Activated naive CD4-positive, alpha-beta T cell treated with anti-CD3 and anti-CD28 coated beads for 36 hours (primary cell): ENCODE measurements at regions not wholly inside any gene's neighbourhood (a gene's known extent, or its start where the extent isn't known, plus 50 kb on each side); places are given as distances from the start of the nearest gene placed in this dataset.

ENCODE experiments used
- CTCF ChIA-PET: fragments of 350-600 bp; sonication (Branson Sonifier 250); formaldehyde crosslinking; loops from one replicate; lab custom pipeline; 2021; ENCODE audit warnings: antibody characterized with exemption; lab: Charles Lee
- DNase-seq: peaks from one replicate; pipeline ENCODE4 v3.0.0-alpha.2; 2020
- H3K27ac Mint-ChIP-seq: one replicate; pipeline ENCODE4 v1.8.0; 2021; ENCODE audit warnings: mild to moderate bottlenecking, mixed read lengths
- H3K27me3 Mint-ChIP-seq: one replicate; pipeline ENCODE4 v1.8.0; 2021; ENCODE audit warnings: low read depth, mixed read lengths
- H3K36me3 Mint-ChIP-seq: one replicate; pipeline ENCODE4 v1.8.0; 2021; ENCODE audit warnings: low read depth, mixed read lengths
- H3K4me1 Mint-ChIP-seq: one replicate; pipeline ENCODE4 v1.8.0; 2021; ENCODE audit warnings: low read depth, mixed read lengths
- H3K4me3 Mint-ChIP-seq: one replicate; pipeline ENCODE4 v1.8.0; 2021; ENCODE audit warnings: mild to moderate bottlenecking, moderate library complexity, mixed read lengths
- H3K9me3 Mint-ChIP-seq: one replicate; pipeline ENCODE4 v1.8.0; 2021; ENCODE audit warnings: mixed read lengths
- intact Hi-C: fragments of 100-400 bp; cut with micrococcal nuclease; formaldehyde crosslinking; loops from one replicate; pipeline ENCODE4 v1.15.1; 2023

- Mint-ChIP-seq H3K36me3 (no peaks in the 10 kb centered on the region), H3K27me3 (peaks cover 15% of the 10 kb centered on the region), H3K9me3 (no peaks in the 10 kb centered on the region), H3K4me1 (no peaks in the 10 kb centered on the region), H3K4me3 (no peak overlapping the region), H3K27ac (no peak overlapping the region)
- intact Hi-C loops = no loop called here
- CTCF ChIA-PET = no interaction called here
- DNase-seq = no peak
Observed at GRCh38 chr14:62185078-62185477, 422.9 kb downstream of the SNAPC1 start.

GRCh38 chr14:62187265-62187664, 425.0 kb downstream of the SNAPC1 start:
- Mint-ChIP-seq H3K4me3 (no peak overlapping the region), H3K4me1 (no peaks in the 10 kb centered on the region), H3K36me3 (no peaks in the 10 kb centered on the region), H3K27ac (no peak overlapping the region), H3K27me3 (peaks cover 18% of the 10 kb centered on the region), H3K9me3 (no peaks in the 10 kb centered on the region)
- CTCF ChIA-PET = no interaction called here
- DNase-seq = no peak
- intact Hi-C loops = no loop called here

- H3K9me3 Mint-ChIP-seq = no peaks in the 10 kb centered on the region
- no peak overlapping the region for H3K27ac Mint-ChIP-seq
- H3K27me3 Mint-ChIP-seq = peaks cover 19% of the 10 kb centered on the region
- CTCF ChIA-PET = no interaction called here
- DNase-seq = no peak
- H3K36me3 Mint-ChIP-seq = no peaks in the 10 kb centered on the region
- intact Hi-C loops = no loop called here
- no peaks in the 10 kb centered on the region for H3K4me1 Mint-ChIP-seq
- H3K4me3 Mint-ChIP-seq = no peak overlapping the region
Observed at GRCh38 chr14:62189698-62190097, 427.5 kb downstream of the SNAPC1 start.

- Mint-ChIP-seq H3K27me3 (peaks cover 10% of the 10 kb centered on the region), H3K36me3 (no peaks in the 10 kb centered on the region)
Observed at GRCh38 chr14:62206456-62206855, 444.2 kb downstream of the SNAPC1 start.

GRCh38 chr14:62209287-62209899, 447.2 kb downstream of the SNAPC1 start:
- no peak overlapping the region for H3K4me3 Mint-ChIP-seq
- no peaks in the 10 kb centered on the region for H3K36me3 Mint-ChIP-seq
- H3K27me3 Mint-ChIP-seq = peaks cover 8% of the 10 kb centered on the region
- CTCF ChIA-PET = no interaction called here
- intact Hi-C loops = no loop called here
- H3K9me3 Mint-ChIP-seq = no peaks in the 10 kb centered on the region
- no peak for DNase-seq
- no peak overlapping the region for H3K27ac Mint-ChIP-seq
- no peaks in the 10 kb centered on the region for H3K4me1 Mint-ChIP-seq

More at GRCh38 chr14:62206456-62206855, 444.2 kb downstream of the SNAPC1 start:
- Mint-ChIP-seq H3K4me1 (no peaks in the 10 kb centered on the region), H3K4me3 (no peak overlapping the region), H3K9me3 (no peaks in the 10 kb centered on the region), H3K27ac (no peak overlapping the region)
- intact Hi-C loops = no loop called here
- DNase-seq = no peak
- CTCF ChIA-PET = no interaction called here

- no peak overlapping the region for H3K4me3 Mint-ChIP-seq
- H3K4me1 Mint-ChIP-seq = no peaks in the 10 kb centered on the region
- no peak overlapping the region for H3K27ac Mint-ChIP-seq
- no peak for DNase-seq
- no peaks in the 10 kb centered on the region for H3K36me3 Mint-ChIP-seq
- H3K9me3 Mint-ChIP-seq = no peaks in the 10 kb centered on the region
- intact Hi-C loops = no loop called here
- CTCF ChIA-PET = no interaction called here
- H3K27me3 Mint-ChIP-seq = no peaks in the 10 kb centered on the region
Observed at GRCh38 chr14:62213516-62213915, 451.3 kb downstream of the SNAPC1 start.

- Mint-ChIP-seq H3K27ac (no peak overlapping the region), H3K36me3 (no peaks in the 10 kb centered on the region), H3K9me3 (no peaks in the 10 kb centered on the region), H3K4me3 (no peak overlapping the region), H3K27me3 (no peaks in the 10 kb centered on the region), H3K4me1 (no peaks in the 10 kb centered on the region)
- intact Hi-C loops = no loop called here
- no peak for DNase-seq
- CTCF ChIA-PET = interaction anchor here (0.5 kb wide), 1 partner anchor 1763 kb away, joined by 3 read pairs; no protein-coding TSS in a partner anchor
Observed at GRCh38 chr14:62216121-62216520, 453.9 kb downstream of the SNAPC1 start.

GRCh38 chr14:62234849-62235248, 472.6 kb downstream of the SNAPC1 start:
- intact Hi-C loops = no loop called here
- DNase-seq = no peak
- no peak overlapping the region for H3K27ac Mint-ChIP-seq
- CTCF ChIA-PET = no interaction called here
- no peaks in the 10 kb centered on the region for H3K4me1 Mint-ChIP-seq
- H3K9me3 Mint-ChIP-seq = peaks cover 14% of the 10 kb centered on the region
- H3K4me3 Mint-ChIP-seq = no peak overlapping the region
- no peaks in the 10 kb centered on the region for H3K27me3 Mint-ChIP-seq
- no peaks in the 10 kb centered on the region for H3K36me3 Mint-ChIP-seq

- Mint-ChIP-seq H3K9me3 (peaks cover 6% of the 10 kb centered on the region), H3K4me3 (no peak overlapping the region), H3K36me3 (no peaks in the 10 kb centered on the region), H3K4me1 (no peaks in the 10 kb centered on the region), H3K27me3 (peaks cover 2% of the 10 kb centered on the region), H3K27ac (no peak overlapping the region)
- no peak for DNase-seq
- CTCF ChIA-PET = no interaction called here
- intact Hi-C loops = no loop called here
Observed at GRCh38 chr14:62244221-62244620, 482.0 kb downstream of the SNAPC1 start.

- no peak overlapping the region for H3K27ac Mint-ChIP-seq
- H3K36me3 Mint-ChIP-seq = no peaks in the 10 kb centered on the region
- CTCF ChIA-PET = no interaction called here
- H3K27me3 Mint-ChIP-seq = peaks cover 2% of the 10 kb centered on the region
- DNase-seq = no peak
- no peak overlapping the region for H3K4me3 Mint-ChIP-seq
- H3K4me1 Mint-ChIP-seq = no peaks in the 10 kb centered on the region
- peaks cover 6% of the 10 kb centered on the region for H3K9me3 Mint-ChIP-seq
- intact Hi-C loops = no loop called here
Observed at GRCh38 chr14:62247266-62247665, 485.0 kb downstream of the SNAPC1 start.

- Mint-ChIP-seq H3K9me3 (no peaks in the 10 kb centered on the region), H3K36me3 (no peaks in the 10 kb centered on the region), H3K4me1 (no peaks in the 10 kb centered on the region), H3K27ac (no peak overlapping the region), H3K27me3 (peaks cover 2% of the 10 kb centered on the region), H3K4me3 (no peak overlapping the region)
- intact Hi-C loops = no loop called here
- DNase-seq = no peak
- CTCF ChIA-PET = no interaction called here
Observed at GRCh38 chr14:62251237-62251636, 489.0 kb downstream of the SNAPC1 start.

- no peaks in the 10 kb centered on the region for H3K27me3 Mint-ChIP-seq
- H3K36me3 Mint-ChIP-seq = no peaks in the 10 kb centered on the region
- no peak overlapping the region for H3K4me3 Mint-ChIP-seq
- CTCF ChIA-PET = no interaction called here
- no peaks in the 10 kb centered on the region for H3K9me3 Mint-ChIP-seq
- intact Hi-C loops = no loop called here
- no peaks in the 10 kb centered on the region for H3K4me1 Mint-ChIP-seq
- no peak overlapping the region for H3K27ac Mint-ChIP-seq
- no peak for DNase-seq
Observed at GRCh38 chr14:62253171-62253570, 491.0 kb downstream of the SNAPC1 start.

GRCh38 chr14:62253911-62254310, 491.7 kb downstream of the SNAPC1 start:
- Mint-ChIP-seq H3K27ac (no peak overlapping the region), H3K36me3 (no peaks in the 10 kb centered on the region), H3K4me1 (no peaks in the 10 kb centered on the region), H3K27me3 (no peaks in the 10 kb centered on the region), H3K9me3 (no peaks in the 10 kb centered on the region), H3K4me3 (no peak overlapping the region)
- DNase-seq = no peak
- intact Hi-C loops = no loop called here
- CTCF ChIA-PET = no interaction called here
